GM18502 (cell line): ENCODE measurements at regions not wholly inside any gene's neighbourhood (a gene's known extent, or its start where the extent isn't known, plus 50 kb on each side); places are given as distances from the start of the nearest gene placed in this dataset.

Experiments used
- ATAC-seq: cut with Tn5 transposase; IDR thresholded peaks from one replicate; pipeline ENCODE4 v1.9.1; 2021; ENCODE audit warnings: mild to moderate bottlenecking; ENCODE audit not compliant: unreplicated experiment, poor library complexity

DNA sequence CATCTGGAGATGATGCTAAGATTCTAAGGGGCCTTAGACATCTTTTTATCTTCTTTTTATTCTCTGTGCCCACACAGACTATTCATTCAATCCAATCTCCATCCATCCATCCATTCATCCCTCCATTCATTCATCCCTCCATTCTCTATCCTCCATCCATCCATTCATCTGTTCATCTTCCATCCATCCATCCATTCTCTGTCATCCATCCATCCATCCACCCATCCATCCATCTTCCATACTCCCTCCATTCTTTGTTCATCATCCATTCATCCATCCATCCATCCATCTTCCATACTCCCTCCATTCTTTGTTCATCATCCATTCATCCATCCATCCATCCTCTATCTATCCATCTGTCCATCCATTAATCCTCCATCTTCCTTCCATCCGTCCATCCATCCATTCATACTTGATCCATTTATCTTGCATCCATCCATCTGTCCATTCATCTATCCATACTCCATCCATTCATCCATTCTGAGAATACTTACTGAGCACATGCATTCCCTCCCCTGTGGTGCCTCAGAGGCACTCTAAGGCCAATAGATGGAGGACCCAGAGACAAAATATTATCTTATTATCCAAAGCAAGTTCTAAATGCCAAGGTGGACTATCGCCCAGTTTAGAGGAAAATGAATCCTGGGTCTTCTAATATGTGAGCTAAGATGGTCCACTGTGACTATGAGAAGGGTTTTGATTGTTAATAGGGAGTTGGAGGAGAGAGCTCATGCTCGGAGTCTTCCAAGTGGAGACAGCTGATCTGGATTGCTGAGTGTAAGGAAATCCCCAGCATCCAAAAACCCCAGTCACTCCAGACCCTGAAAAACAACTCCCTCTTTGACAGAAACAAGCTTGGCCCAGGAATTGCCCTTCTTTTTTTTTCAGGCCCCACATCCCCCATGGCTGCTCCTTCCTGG lies 152.6 kb upstream of the MYCN start:
- no peak for ATAC-seq

DNA sequence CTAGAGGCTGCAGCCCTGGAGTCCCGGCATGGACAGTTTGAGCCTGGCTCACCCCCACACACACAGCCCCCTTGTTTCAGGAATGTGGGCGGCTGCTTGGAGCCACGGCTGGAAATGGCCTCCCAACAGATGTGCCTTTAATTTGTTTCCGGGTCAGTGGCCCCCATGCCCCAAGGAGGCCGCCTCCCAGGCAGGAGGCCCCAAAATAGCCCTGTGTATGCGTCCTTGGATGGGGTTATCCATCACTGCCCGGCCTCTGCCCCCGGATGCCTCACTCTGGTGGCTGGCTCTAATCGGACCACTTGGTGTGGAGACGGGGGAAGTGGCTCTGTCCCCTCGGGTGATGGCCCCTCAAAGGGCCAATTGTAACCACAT lies 151.9 kb upstream of the MYCN start:
- no peak for ATAC-seq

DNA sequence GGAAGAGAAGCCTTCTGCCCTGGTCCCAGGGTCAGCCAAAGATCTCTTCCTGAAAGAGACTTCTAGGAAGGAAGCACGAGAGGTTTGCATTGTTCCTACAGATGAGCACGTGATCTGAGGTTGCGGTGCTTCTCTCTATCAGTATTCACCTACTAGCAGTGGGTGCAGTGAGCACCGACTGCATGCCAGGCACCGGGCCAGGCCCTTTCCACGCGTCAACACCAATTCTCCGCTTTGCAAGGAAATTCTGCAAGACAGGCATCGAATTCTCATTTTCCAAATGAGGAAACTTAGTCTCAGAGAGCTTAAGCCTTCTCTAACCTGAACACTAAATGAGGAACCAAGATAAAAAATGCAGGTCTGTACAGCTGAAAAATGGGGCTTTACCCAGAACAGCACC lies 151.5 kb upstream of the MYCN start:
- no peak for ATAC-seq

DNA sequence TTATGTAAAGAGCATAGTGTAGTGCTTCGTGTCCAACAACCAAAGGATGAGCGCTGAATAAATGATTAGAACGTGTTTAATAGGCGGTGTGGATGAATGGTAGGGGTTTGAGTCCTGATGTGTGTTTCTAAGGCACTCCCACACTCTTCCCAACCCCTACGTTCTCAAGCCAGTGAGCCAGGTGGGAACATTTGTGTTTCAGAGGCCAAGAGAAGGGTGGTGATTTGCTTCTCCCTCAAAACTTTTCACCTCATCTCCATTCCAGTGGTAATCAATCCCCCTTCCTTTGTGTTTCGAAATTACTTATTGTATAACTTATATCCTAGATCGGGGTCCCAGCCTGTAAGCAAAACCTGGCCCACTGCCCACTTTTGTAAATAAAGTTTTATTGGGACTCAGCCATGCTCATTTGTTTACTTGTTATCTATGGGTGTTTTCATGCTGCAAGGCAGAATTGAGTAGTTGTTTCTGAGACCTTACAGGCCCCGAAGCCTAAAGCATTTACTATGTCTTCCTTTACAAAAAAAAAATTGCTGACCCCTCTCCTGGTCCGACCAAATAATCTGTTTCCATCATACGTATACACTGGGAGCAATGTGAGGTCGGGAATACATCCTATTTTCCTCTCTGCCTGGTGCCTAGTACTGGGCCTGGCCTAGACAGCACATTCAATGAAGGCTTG lies 150.8 kb upstream of the MYCN start:
- ATAC-seq = no peak

DNA sequence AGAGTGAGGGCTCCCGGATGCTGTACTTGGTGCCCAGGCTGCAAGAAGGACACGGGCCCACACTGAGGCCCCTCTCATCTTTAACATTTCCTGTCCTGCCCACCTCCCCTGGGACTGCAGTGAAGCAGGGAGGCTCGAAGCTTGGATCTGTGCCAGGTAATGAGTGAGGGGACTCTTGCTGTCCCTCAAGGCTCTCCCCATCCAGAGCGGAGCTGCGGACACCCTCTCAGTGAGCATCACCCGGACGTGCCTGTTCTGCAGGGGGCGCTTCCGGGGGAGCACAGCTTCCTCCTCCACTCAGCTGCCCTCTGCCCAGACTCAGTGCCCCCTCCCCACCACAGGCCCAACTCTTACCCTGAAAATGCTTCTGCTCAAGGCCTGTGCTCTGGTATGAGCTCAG lies 150.0 kb upstream of the MYCN start:
- no peak for ATAC-seq

DNA sequence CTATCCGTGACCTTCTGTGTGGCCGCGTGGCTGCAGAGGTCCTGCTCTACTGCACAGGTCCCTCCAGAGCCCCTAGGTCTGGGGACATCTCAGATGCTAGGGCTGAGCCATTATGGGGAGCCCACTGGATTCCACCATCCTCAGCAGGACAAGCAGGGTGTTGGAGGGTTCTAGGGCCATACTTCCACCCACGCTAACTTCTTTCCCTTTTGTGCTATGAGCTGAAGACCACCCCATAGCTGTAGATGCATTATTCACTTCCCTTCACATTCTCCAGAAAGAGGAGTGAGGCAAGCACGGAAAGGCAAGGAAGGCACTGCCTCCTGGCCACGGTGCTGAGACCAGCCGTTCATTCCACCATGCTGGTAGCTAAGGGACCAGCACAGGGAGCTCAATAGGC lies 149.5 kb upstream of the MYCN start:
- ATAC-seq = no peak

DNA sequence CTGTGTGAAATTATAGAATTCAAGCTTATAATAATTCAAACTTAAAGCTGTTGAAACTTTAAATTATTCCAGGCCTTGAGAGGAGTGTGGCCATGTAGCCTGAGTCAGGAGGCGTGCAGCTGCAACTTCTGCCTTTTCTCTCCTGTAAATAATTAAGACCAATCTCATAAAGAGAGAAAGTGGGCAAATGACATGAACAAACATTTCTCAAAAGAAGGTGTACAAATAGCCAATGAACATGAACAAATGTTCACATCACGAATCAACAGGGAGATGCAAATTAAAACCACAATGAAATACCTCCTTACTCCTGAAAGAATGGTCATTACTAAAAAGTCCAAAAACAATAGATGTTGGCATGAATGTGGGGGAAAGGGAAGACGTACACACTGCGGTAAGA lies 149.1 kb upstream of the MYCN start:
- ATAC-seq = no peak

DNA sequence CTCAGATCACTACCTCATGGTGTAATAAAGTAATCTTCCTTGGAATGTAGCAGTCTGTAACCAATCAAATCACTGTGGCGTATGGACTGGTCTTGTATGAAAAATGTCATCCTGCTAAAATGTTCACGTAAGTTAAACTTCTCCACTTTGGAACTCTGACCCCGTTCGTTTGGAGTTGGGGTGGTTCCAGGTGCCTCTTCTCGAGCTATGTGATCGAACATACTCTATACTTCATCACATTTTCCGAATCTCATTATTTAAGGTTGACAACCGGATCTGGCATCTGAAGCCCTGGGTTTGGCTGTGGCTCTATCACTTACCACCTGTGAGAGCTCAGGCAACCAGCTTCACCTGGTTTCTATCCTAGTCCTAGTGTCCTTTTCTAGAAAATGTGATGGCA lies 148.0 kb upstream of the MYCN start:
- no peak for ATAC-seq

DNA sequence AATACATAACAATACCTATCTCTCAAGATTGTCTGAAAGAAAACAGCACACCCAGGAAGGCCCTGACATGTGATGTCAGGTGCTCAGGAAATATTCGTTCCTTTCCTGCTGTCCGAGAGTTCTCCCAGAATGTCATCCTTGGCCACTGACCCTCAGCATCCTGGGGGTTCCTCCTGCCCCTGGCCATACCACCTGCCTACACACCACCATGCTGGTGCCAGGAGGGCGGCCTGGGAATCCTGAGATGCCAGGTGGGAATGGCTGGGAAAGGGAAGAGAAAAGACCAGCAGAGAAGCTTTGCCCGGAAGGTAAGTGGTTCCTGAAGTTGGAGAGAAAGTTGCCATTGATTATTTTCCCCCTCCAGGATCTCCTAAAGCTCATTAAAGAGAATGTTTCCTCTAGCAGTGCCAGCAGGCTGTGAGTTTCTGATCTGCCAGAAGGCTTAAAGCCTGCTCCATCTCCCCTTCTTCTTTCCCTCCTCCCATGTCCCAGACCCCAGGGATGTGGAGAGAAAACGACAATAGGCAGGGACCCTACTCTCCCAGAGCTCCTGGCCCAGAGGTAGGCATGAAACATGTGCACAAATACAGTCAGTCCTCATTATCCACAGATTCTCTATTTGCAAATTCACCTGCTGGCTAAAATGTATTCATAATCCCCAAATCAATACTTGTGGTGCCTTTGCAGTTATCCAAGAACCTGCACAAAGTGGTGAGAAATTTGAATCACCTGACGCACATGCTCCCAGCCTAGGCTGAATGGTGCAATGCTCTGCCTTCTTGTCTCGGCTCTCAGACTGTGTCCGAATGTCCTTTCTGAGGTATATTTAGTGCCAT lies 147.1 kb upstream of the MYCN start:
- ATAC-seq = no peak

DNA sequence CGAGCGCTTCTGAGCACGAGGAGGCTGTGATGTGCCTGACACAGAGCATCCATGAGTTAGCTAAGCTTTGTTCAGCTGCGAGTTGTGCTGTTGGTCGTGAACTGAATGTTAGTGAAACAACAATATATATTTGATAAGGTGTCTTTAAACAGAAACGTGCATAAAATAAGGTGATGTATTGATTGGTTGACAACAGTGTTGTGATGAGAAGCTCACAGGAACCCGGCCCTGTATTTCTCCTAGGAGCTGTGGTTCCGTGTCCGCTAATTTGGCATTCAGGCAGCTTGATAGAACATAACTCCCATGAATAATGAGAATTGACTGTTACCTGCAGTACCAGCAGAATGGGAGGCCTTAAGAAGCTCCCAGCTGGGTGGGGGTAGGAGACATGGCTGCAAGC lies 146.4 kb upstream of the MYCN start:
- ATAC-seq = no peak

DNA sequence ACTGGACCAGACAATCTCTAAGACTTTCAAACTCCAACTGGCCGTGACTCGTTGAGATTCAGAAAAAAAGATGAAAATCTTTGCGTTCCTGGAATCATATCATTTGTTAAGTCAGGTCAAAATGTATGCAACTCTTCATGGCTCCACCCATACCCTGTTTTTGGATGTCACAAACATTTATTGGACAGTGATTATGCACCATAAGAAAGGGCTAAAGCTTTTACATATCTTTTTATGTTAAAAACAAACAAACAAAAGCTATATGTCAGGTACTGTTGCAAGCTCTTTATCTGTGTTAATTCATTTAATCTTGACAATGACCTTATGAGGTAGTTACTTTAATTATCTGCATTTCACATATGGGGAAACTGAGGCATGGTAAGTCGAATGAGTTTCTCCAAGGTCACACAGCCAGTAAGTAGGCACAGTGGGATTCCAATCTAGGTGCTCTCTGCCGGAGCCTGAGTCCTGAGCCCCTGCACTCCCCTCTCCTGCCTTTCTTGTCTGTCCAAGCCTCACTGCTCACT lies 145.7 kb upstream of the MYCN start:
- no peak for ATAC-seq

DNA sequence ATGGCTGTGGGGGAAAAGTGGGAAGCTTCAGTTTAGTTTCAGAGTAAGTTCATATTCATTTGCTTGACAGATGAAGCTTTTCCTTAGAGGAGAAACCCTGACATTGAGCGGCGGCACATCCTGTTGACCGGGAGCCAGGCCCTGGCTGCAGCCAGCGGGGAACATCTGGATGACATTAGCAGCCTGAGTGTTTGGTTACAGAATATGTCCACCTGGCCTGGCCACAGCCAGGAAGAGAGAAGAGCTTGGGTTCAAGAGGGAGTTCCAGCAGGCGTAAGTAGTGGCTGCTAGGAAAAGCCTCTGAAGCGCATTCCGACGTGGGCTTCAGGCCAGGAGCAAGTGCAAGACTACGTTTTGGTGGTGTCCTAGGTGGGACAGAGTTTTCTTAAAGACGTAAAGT lies 144.9 kb upstream of the MYCN start:
- ATAC-seq = no peak

DNA sequence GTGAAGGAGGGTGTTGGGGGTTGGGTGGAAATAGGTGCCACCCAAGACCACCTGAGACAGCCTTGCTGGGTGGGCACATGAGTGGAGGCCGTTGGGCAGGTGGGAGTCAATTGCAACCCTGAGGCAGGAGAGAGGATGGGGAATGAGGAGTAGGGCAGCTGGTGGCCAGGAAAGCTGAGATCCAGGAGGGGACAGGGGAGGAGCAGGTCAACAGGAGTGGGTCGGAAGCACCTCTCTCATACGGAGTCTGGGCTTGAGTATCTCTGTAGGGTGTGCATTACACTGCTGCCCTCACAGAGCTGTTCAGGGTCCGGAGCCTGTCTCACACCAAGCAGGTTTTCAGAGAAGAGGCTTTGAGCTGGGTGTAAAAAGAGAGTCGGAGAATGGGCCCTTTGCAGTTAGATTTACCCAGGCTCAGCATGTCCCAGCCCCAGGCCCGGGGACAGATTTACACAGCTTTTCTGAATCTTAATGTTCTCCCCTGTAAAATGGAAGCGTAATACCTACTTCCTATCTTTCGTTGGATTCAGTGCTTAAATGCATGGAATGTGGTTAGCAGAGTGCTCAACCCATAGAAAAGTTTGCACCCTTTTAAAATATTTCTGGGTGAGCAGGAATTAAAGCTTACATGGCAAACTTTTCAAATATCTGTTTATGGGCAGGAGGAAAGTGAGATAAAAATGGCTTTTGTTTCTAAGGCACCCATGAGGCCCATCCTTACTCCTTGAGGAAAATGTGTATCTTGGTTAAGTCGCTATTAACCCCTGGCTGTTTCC lies 144.0 kb upstream of the MYCN start:
- no peak for ATAC-seq

DNA sequence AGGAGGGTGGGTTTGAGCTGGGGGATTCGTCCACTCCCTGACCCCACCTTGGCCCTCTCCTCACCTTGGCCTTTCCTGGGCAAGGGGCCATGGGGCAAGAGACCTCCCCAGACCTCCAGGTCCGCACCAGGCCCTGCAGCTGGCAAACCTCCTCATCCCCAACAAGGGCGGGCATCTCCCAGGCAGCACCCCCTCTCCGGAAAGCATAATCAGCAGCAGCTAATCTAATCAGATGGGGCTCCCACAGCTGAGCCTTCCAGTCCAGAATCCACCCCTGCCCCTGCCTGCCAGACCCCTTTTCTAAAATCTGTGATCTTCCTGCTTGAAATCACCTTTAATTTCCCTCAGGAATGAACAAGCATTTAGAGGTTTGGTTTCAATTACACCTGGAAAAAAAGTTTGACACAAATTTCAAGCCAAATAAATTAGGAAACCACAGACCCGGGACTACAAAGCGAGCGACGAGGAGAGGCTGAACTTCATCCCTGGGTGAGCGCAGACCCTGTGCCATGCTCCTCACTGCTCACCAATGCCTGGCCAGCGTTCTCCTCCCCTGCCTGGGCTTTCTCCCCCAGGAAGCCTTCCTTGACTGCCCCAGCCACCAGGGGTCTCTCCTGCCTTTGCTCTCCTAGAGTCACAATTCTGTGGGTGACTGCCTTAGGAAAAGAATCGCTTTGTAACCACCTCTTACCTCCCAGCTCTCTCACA lies 143.0 kb upstream of the MYCN start:
- no peak for ATAC-seq

DNA sequence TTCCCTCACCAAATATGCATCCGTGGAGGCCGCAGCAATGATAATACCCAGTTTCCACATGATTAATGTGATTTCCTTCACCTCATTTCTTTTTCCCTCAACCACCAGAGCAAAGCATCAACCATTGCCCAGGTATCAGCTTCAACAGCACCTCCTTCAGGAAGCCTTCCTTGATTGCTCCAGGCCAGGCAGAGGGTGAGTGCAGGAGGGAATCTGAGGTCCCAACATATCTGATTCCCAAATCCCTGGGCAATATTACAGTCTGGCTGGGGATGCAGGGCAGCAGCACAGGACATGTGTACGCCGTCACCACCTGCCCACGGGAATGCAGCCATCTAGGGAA lies 142.4 kb upstream of the MYCN start:
- no peak for ATAC-seq

DNA sequence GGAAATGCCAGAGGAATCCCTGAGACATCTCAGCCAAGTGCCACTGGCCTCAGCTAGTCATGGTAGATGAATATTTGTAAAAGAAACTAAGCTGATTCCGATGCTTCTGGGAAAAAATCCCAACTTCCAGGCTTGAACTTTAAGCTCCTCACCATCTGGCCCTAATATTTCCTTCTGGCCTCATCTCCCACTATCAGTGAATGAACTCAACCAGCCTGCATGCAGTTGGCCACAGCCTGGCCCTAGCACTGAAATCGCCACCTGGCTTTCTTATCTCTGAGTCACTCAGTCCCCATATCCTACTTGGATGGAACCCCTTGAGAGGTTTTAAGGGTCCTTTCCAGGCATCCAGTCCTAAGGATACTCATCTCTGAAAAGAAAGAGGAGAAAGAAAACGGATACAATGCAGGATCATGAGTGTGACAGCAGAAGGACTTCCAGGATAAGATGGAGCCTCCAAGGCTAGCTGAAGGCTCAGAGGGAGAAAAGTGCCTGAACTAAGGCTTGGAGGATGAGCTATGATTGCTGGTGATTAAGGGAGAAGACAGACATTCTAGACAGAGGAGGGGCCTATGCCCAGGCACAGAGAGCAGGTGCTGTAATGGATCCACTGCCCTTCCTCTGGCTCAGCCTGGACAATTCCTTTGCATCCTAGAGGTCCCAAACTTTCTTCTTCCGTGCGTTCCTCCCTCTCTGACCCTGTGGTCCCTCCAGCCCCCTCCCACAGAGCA lies 141.5 kb upstream of the MYCN start:
- ATAC-seq = no peak

DNA sequence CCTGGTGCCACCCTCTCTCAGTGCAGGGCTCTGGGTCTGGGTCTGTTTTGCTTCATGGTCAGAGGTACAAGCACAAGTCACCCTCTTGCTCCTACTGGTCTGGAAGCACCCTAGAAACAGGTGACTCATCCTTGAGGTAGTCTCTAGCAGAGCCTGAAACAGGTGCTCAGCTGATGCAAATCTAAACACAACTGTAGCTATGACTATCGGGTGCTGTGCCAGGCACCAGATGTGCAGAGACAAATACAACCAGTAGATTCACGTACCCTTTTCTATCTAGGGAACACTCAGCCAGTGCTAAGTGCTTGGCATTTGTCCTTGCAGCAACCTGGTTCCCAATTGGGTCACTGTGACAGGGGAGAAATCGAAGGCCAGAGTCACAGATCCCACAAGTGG lies 140.9 kb upstream of the MYCN start:
- no peak for ATAC-seq

DNA sequence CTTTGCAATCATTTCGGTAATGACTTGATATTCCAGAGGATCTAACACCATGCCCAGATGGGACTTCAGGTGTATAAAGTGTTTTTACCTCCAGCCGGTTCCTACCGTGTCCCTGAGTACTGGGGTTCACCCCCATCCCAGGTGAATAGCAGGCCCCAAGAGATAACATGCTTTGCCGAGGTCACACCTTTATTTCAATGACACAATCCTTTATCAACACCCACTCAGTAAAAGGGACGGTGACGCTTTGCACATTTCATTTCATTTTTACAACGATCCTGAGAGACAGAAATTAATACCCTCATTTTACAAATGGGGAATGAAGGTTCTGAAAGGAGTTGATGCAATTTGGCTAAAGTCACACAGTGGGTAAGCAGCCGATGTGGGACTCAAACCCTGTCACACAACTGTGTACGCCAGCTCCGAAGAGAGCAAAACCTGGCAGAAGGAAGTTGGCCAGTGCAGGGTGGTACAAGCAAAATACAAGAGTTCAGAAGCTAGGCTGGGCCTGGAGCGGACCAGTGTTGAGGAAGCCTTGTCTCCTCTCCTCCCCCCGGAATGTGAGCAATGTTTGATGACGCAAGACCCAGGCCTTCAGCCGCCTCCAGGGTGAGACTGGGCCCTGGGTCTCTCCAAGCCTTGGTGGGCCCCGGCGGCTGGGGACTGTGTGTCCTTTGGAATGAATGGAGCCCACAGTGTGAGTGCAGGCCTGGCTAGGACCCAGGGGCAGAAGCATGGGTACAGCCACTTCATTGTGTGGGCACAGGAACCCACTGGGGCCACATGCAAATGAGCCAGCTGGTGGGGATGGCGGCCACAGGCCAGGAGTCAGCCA lies 139.6 kb upstream of the MYCN start:
- ATAC-seq = no peak
